Transverse colon (tissue), 4 donors: ENCODE measurements at regions not wholly inside any gene's neighbourhood (a gene's known extent, or its start where the extent isn't known, plus 50 kb on each side); places are given as distances from the start of the nearest gene placed in this dataset.

ENCODE experiments used
- CTCF ChIP-seq, 5 experiments: fragments of 200-600 bp in 3 of 5; fragments of 450-650 bp in 2 of 5; sonication (generic) in 3 of 5; IDR thresholded peaks; 1 replicate in 2 of 5; 2 replicates in 3 of 5; pipeline ENCODE4 v1.5.1; 2016 to 2017; ENCODE audit warnings: antibody characterized with exemption in 5 of 5, inconsistent platforms in 3 of 5, mild to moderate bottlenecking in 2 of 5, moderate library complexity in 1 of 5
- EP300 ChIP-seq: sonication (generic); formaldehyde crosslinking; IDR thresholded peaks from one replicate; pipeline ENCODE4 v1.6.1; 2017; ENCODE audit warnings: antibody characterized with exemption, low read depth
- POLR2A ChIP-seq: fragments of 450-650 bp; IDR thresholded peaks from one replicate; pipeline ENCODE4 v1.6.1; 2016; ENCODE audit warnings: antibody characterized with exemption, mild to moderate bottlenecking, moderate library complexity
- POLR2AphosphoS5 ChIP-seq, 3 donors: sonication (generic); formaldehyde crosslinking; IDR thresholded peaks; one replicate each; pipeline ENCODE4 v1.6.1; 2016; ENCODE audit warnings: antibody characterized with exemption in 3 of 3

GRCh38 chr12:127623362-127623761, 643.6 kb upstream of the TMEM132C start:
- TF ChIP-seq EP300 = no peak
- no peak for TF ChIP-seq CTCF (IDR thresholded peaks at IDR 0.05)
- TF ChIP-seq POLR2AphosphoS5 (IDR thresholded peaks at IDR 0.05) = no peak
- TF ChIP-seq POLR2A = no peak
